Right lobe of liver (tissue), 6 donors: ENCODE measurements at regions not wholly inside any gene's neighbourhood (a gene's known extent, or its start where the extent isn't known, plus 50 kb on each side); places are given as distances from the start of the nearest gene placed in this dataset.

Source experiments
- ATAC-seq, 4 donors: fragments of 200-7000 bp; cut with Tn5 transposase; one replicate each; pipeline ENCODE4 v1.9.1; 2020; ENCODE audit warnings: mild to moderate bottlenecking in 4 of 4, moderate library complexity in 4 of 4
- DNase-seq, 3 donors: peaks; one replicate each; pipeline ENCODE4 v3.0.0-alpha.2; 2020
- H3K27ac ChIP-seq, 3 donors: fragments of 200-600 bp; one replicate each; pipeline ENCODE4 v1.8.0; 2022
- H3K27me3 ChIP-seq, 2 donors: fragments of 200-600 bp; one replicate each; pipeline ENCODE4 v1.8.0; 2022
- H3K36me3 ChIP-seq, 4 donors: fragments of 200-600 bp; sonication (generic) in 1 of 4; one replicate each; pipeline versions ENCODE4 v1.5.1 to v1.8.0; 2017 to 2022; ENCODE audit warnings: control low read depth in 1 of 4
- H3K4me1 ChIP-seq, 4 donors: fragments of 200-600 bp; sonication (generic) in 1 of 4; one replicate each; pipeline versions ENCODE4 v1.5.1 to v1.8.0; 2017 to 2022; ENCODE audit warnings: control low read depth in 1 of 4
- H3K4me3 ChIP-seq, 3 donors: fragments of 200-600 bp; one replicate each; pipeline ENCODE4 v1.8.0; 2022
- H3K9me3 ChIP-seq, 4 donors: fragments of 200-600 bp; sonication (generic) in 1 of 4; one replicate each; pipeline versions ENCODE4 v1.5.1 to v1.8.0; 2017 to 2022; ENCODE audit warnings: control low read depth in 1 of 4
- CTCF ChIP-seq, 4 donors: fragments of 200-600 bp in 3 of 4; fragments of 450-650 bp in 1 of 4; IDR thresholded peaks; one replicate each; pipeline versions ENCODE4 v1.5.1 to v1.8.0; 2016 to 2022; ENCODE audit warnings: antibody characterized with exemption in 4 of 4, mild to moderate bottlenecking in 2 of 4
- POLR2A ChIP-seq: fragments of 450-650 bp; IDR thresholded peaks from one replicate; pipeline ENCODE4 v1.6.1; 2017; ENCODE audit warnings: antibody characterized with exemption, mild to moderate bottlenecking
- WGBS: methylation state at CpG from one replicate; pipeline ENCODE4 v1.1.6; 2018; ENCODE audit warnings: low coverage, low lambda C conversion rate; ENCODE audit not compliant: insufficient coverage; ENCODE audit errors: missing lambda C conversion rate; 5-methylcytosine and 5-hydroxymethylcytosine counted together
- intact Hi-C, 2 donors: fragments of 100-400 bp; cut with DNase I; formaldehyde crosslinking; loops; one replicate each; pipeline versions ENCODE4 v1.11.2 to v1.14.1; 2022
- donor health status: DM: no; HTN: yes; CAD: no.
- donor health status: DM: no; HTN: no; CAD: no.
- donor health status: DM: no; HTN: no; CAD: no.
- donor health status: DM: no; HTN: yes; CAD: no.
- donor health status: DM: no; HTN: yes; CAD: no.

- Histone ChIP-seq H3K9me3 (no peaks in the 10 kb centered on the region), H3K4me3 (no peak overlapping the region), H3K4me1 (peaks cover 0 to 17% (median 0%) of the 10 kb centered on the region in 4 donors), H3K27me3 (no peaks in the 10 kb centered on the region), H3K36me3 (no peaks in the 10 kb centered on the region), H3K27ac (no peak overlapping the region)
- DNase-seq (no peak), ATAC-seq (no peak)
- TF ChIP-seq CTCF (IDR thresholded peaks at IDR 0.05) (no peak), POLR2A (no peak)
- intact Hi-C loops, result no loop called here
These were observed 69.0 kb upstream of the ZBED5 start for GRCh38 chr11:10926801-10927211.

- no peaks in the 10 kb centered on the region for H3K9me3 ChIP-seq
- H3K27ac ChIP-seq, result no peak overlapping the region
- whole genome bisulfite sequencing, result 59% methylated on average over 4 of the region's 6 CpGs
- intact Hi-C loops, result no loop called here
- H3K4me1 ChIP-seq, result peaks cover 0 to 10% (median 0%) of the 10 kb centered on the region in 4 donors
- TF ChIP-seq POLR2A (no peak), CTCF (IDR thresholded peaks at IDR 0.05) (no peak)
- no peak overlapping the region for H3K4me3 ChIP-seq
- peak in 2 of 3 donors; percentile 26 to 68 for DNase-seq
- H3K27me3 ChIP-seq, result no peaks in the 10 kb centered on the region
- no peaks in the 10 kb centered on the region for H3K36me3 ChIP-seq
- peak in 3 of 4 donors; percentile 48 to 64 (median 64) for ATAC-seq
These were observed 67.5 kb upstream of the ZBED5 start for GRCh38 chr11:10925149-10925926.

GRCh38 chr11:10923882-10924281 is 66.0 kb upstream of the ZBED5 start:
- Histone ChIP-seq H3K36me3 (no peaks in the 10 kb centered on the region), H3K27me3 (no peaks in the 10 kb centered on the region), H3K27ac (no peak overlapping the region), H3K4me3 (no peak overlapping the region), H3K4me1 (peaks cover 0 to 10% (median 0%) of the 10 kb centered on the region in 4 donors), H3K9me3 (no peaks in the 10 kb centered on the region)
- TF ChIP-seq POLR2A (no peak), CTCF (IDR thresholded peaks at IDR 0.05) (no peak)
- DNase-seq (no peak), ATAC-seq (no peak)
- intact Hi-C loops, result no loop called here

- ATAC-seq, result no peak
- H3K4me1 ChIP-seq, result peaks cover 0 to 7% (median 0%) of the 10 kb centered on the region in 4 donors
- WGBS, result 88% methylated on average over 1 of the region's 1 CpG
- no peaks in the 10 kb centered on the region for H3K27me3 ChIP-seq
- TF ChIP-seq POLR2A (no peak), CTCF (IDR thresholded peaks at IDR 0.05) (no peak)
- H3K36me3 ChIP-seq, result no peaks in the 10 kb centered on the region
- H3K27ac ChIP-seq, result no peak overlapping the region
- no peak overlapping the region for H3K4me3 ChIP-seq
- intact Hi-C loops, result no loop called here
- no peak for DNase-seq
- H3K9me3 ChIP-seq, result no peaks in the 10 kb centered on the region
These were observed 65.0 kb upstream of the ZBED5 start for GRCh38 chr11:10922892-10923291.

- DNase-seq (no peak), ATAC-seq (no peak)
- no peak overlapping the region for H3K4me3 ChIP-seq
- no peaks in the 10 kb centered on the region for H3K27me3 ChIP-seq
- no peaks in the 10 kb centered on the region for H3K9me3 ChIP-seq
- intact Hi-C loops, result no loop called here
- TF ChIP-seq CTCF (IDR thresholded peaks at IDR 0.05) (no peak), POLR2A (no peak)
- H3K27ac ChIP-seq, result no peak overlapping the region
- H3K36me3 ChIP-seq, result no peaks in the 10 kb centered on the region
- H3K4me1 ChIP-seq, result no peaks in the 10 kb centered on the region
These were observed 63.0 kb upstream of the ZBED5 start for GRCh38 chr11:10920875-10921274.
